Aorta (tissue), 5 donors: ENCODE measurements at regions not wholly inside any gene's neighbourhood (a gene's known extent, or its start where the extent isn't known, plus 50 kb on each side); places are given as distances from the start of the nearest gene placed in this dataset.
A peak's percentile ranks its signal among the peaks of the same experiment; 100 is the strongest.
"Not testable (repeated sequence)": the region's sequence is repeated elsewhere in the genome, so short reads cannot be mapped to it uniquely, and the experiment has no call there.

Experiments used
- ATAC-seq: fragments of 200-7000 bp; cut with Tn5 transposase; one replicate; pipeline ENCODE4 v1.9.1; 2022; ENCODE audit warnings: moderate library complexity; ENCODE audit not compliant: low FRiP score
- DNase-seq, 2 donors: peaks; one replicate each; pipeline ENCODE4 v3.0.0-alpha.2; 2020
- H3K27ac ChIP-seq, 2 donors: one replicate each; pipeline ENCODE4 v1.5.1; 2013; ENCODE audit warnings: low read length in 2 of 2, mild to moderate bottlenecking in 2 of 2, moderate library complexity in 2 of 2, control low read depth in 1 of 2, inconsistent platforms in 1 of 2, low read depth in 1 of 2
- H3K27me3 ChIP-seq, 2 donors: one replicate each; pipeline ENCODE4 v1.6.1; 2013; ENCODE audit warnings: control low read depth in 1 of 2, low read length in 1 of 2, mild to moderate bottlenecking in 1 of 2, moderate library complexity in 1 of 2; ENCODE audit not compliant: insufficient read depth in 2 of 2, control insufficient read depth in 1 of 2
- H3K36me3 ChIP-seq, 2 donors: one replicate each; pipeline ENCODE4 v1.6.1; 2013; ENCODE audit warnings: control low read depth in 1 of 2, low read length in 1 of 2, mild to moderate bottlenecking in 1 of 2; ENCODE audit not compliant: insufficient read depth in 2 of 2, control insufficient read depth in 1 of 2
- H3K4me1 ChIP-seq, 2 donors: one replicate each; pipeline ENCODE4 v1.6.1; 2013; ENCODE audit warnings: low read length in 2 of 2, control low read depth in 1 of 2, mild to moderate bottlenecking in 1 of 2, moderate library complexity in 1 of 2; ENCODE audit not compliant: insufficient read depth in 2 of 2, control insufficient read depth in 1 of 2
- H3K4me3 ChIP-seq, 2 donors: one replicate each; pipeline ENCODE4 v1.5.1; 2013; ENCODE audit warnings: low read length in 2 of 2, control low read depth in 1 of 2, mild to moderate bottlenecking in 1 of 2
- H3K9me3 ChIP-seq: one replicate; pipeline ENCODE4 v1.6.1; 2013; ENCODE audit warnings: mild to moderate bottlenecking, low read length; ENCODE audit not compliant: control insufficient read depth
- WGBS, 2 donors: extraction: QIAGEN DNeasy Blood & Tissue Kit; methylation state at CpG; one replicate each; pipeline ENCODE4 v1.1.7; 2013; 5-methylcytosine and 5-hydroxymethylcytosine counted together
- intact Hi-C, 2 donors: fragments of 100-400 bp; cut with DNase I; formaldehyde crosslinking; loops; one replicate each; pipeline versions ENCODE4 v1.14.2 to v1.15.0; 2022
- donor health status: healthy with polysubstance abuse.
- donor health status: Bipolar disorder and iron deficiency.
- donor health status: DM: no; HTN: no; CAD: no.
- donor health status: DM: no; HTN: no; CAD: no.
- donor health status: DM: yes; HTN: yes; CAD: no.

GRCh38 chr2:224119846-224120245 is 80.8 kb upstream of the SERPINE2 start:
- H3K27ac ChIP-seq, DNase-seq, H3K9me3 ChIP-seq, H3K27me3 ChIP-seq, intact Hi-C loops, H3K36me3 ChIP-seq, ATAC-seq, H3K4me3 ChIP-seq, H3K4me1 ChIP-seq: not testable (repeated sequence)
- WGBS, 2 donors = 92 to 93% methylated on average over 1 of the region's 1 CpG

DNA sequence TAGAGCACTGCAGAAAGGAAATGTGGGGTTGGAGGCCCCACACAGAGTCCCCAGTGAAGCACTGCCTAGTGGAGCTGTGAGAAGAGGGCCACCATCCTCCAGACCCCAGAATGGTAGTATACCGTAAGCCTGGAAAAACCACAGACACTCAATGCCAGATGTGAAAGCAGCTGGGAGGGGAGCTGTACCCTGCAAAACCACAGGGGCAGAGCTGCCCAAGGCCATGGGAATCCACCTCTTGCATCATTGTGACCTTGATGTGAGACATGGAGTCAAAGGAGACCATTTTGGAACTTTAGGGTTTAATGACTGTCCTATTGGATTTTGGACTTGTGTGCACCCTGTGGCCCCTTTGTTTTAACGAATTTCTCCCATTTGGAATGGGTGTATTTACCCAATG is 75.3 kb upstream of the SERPINE2 start:
- Histone ChIP-seq H3K27me3 (no peaks in the 10 kb centered on the region), H3K9me3 (peaks cover 4% of the 10 kb centered on the region), H3K4me1 (no peaks in the 10 kb centered on the region), H3K36me3 (no peaks in the 10 kb centered on the region), H3K27ac (no peak overlapping the region), H3K4me3 (no peak overlapping the region)
- no peak for DNase-seq
- intact Hi-C loops = no loop called here
- ATAC-seq = no peak
- 68 to 74% methylated on average over 2 of the region's 2 CpGs for WGBS, 2 donors

DNA sequence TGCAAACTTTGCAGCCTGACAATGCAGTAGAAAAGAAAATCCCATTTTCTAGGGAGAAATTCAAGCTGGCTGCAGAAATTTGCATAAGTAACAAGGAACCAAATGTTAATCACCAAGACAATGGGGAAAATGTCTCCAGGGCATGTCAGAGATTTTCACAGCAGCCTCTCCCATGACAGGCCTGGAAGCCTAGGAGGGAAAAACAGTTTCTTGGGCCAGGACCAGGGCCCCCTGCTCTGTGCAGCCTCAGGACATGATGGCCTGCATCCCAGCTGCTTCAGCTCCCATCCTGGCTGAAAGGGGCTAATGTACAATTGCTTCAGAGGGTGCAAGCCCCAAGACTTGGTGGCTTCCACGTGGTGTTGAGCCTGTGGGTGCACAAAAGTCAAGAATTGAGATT is 74.8 kb upstream of the SERPINE2 start:
- intact Hi-C loops, H3K9me3 ChIP-seq, H3K4me1 ChIP-seq, H3K27ac ChIP-seq, H3K36me3 ChIP-seq, H3K27me3 ChIP-seq, DNase-seq, ATAC-seq, H3K4me3 ChIP-seq: not testable (repeated sequence)
- WGBS, 2 donors = 25 to 43% methylated on average over 1 of the region's 1 CpG

- 90% methylated on average over 2 of the region's 2 CpGs for WGBS, 2 donors
- Histone ChIP-seq H3K27ac (no peak overlapping the region), H3K4me1 (no peaks in the 10 kb centered on the region), H3K4me3 (no peak overlapping the region), H3K9me3 (peaks cover 4% of the 10 kb centered on the region), H3K27me3 (no peaks in the 10 kb centered on the region), H3K36me3 (no peaks in the 10 kb centered on the region)
- DNase-seq (no peak), ATAC-seq (no peak)
- intact Hi-C loops = no loop called here
Measured at GRCh38 chr2:224111576-224111975, 72.5 kb upstream of the SERPINE2 start.

- no peak overlapping the region for H3K27ac ChIP-seq
- no peak for ATAC-seq
- intact Hi-C loops = no loop called here
- WGBS, 2 donors = 73 to 82% methylated on average over 6 of the region's 6 CpGs
- no peaks in the 10 kb centered on the region for H3K4me1 ChIP-seq
- H3K27me3 ChIP-seq = no peaks in the 10 kb centered on the region
- peaks cover 4% of the 10 kb centered on the region for H3K9me3 ChIP-seq
- H3K36me3 ChIP-seq = no peaks in the 10 kb centered on the region
- no peak overlapping the region for H3K4me3 ChIP-seq
- no peak for DNase-seq
Measured at GRCh38 chr2:224110811-224111210, 71.7 kb upstream of the SERPINE2 start.

- ATAC-seq (peak; percentile 15), DNase-seq (no peak)
- no peak overlapping the region for H3K4me3 ChIP-seq
- H3K9me3 ChIP-seq = peaks cover 3% of the 10 kb centered on the region
- H3K27ac ChIP-seq = no peak overlapping the region
- no peaks in the 10 kb centered on the region for H3K4me1 ChIP-seq
- no peaks in the 10 kb centered on the region for H3K27me3 ChIP-seq
- intact Hi-C loops = no loop called here
- no peaks in the 10 kb centered on the region for H3K36me3 ChIP-seq
- 72 to 75% methylated on average over 6 of the region's 6 CpGs for WGBS, 2 donors
Measured at GRCh38 chr2:224109751-224110150, 70.7 kb upstream of the SERPINE2 start.

- 95 to 98% methylated on average over 2 of the region's 2 CpGs for WGBS, 2 donors
- Histone ChIP-seq H3K27ac (no peak overlapping the region), H3K27me3 (no peaks in the 10 kb centered on the region), H3K9me3 (no peaks in the 10 kb centered on the region), H3K4me3 (no peak overlapping the region), H3K4me1 (no peaks in the 10 kb centered on the region), H3K36me3 (no peaks in the 10 kb centered on the region)
- ATAC-seq (no peak), DNase-seq (no peak)
- intact Hi-C loops = no loop called here
Measured at GRCh38 chr2:224106794-224107193, 67.7 kb upstream of the SERPINE2 start.

GRCh38 chr2:224104668-224105386 is 65.7 kb upstream of the SERPINE2 start:
- 93 to 97% methylated on average over 1 of the region's 1 CpG for WGBS, 2 donors
- H3K27ac ChIP-seq = no peak overlapping the region
- DNase-seq (no peak), ATAC-seq (no peak)
- H3K9me3 ChIP-seq = no peaks in the 10 kb centered on the region
- no peak overlapping the region for H3K4me3 ChIP-seq
- intact Hi-C loops = no loop called here
- H3K36me3 ChIP-seq = no peaks in the 10 kb centered on the region
- no peaks in the 10 kb centered on the region for H3K27me3 ChIP-seq
- H3K4me1 ChIP-seq = no peaks in the 10 kb centered on the region

GRCh38 chr2:224103651-224104050 is 64.6 kb upstream of the SERPINE2 start:
- no peaks in the 10 kb centered on the region for H3K36me3 ChIP-seq
- H3K4me3 ChIP-seq = no peak overlapping the region
- DNase-seq (no peak), ATAC-seq (no peak)
- WGBS, 2 donors = 60 to 62% methylated on average over 5 of the region's 5 CpGs
- no peaks in the 10 kb centered on the region for H3K4me1 ChIP-seq
- no peaks in the 10 kb centered on the region for H3K27me3 ChIP-seq
- H3K27ac ChIP-seq = no peak overlapping the region
- intact Hi-C loops = no loop called here
- H3K9me3 ChIP-seq = no peaks in the 10 kb centered on the region
